Loucy (cell line): ENCODE measurements at regions not wholly inside any gene's neighbourhood (a gene's known extent, or its start where the extent isn't known, plus 50 kb on each side); places are given as distances from the start of the nearest gene placed in this dataset.

Experiments
- H2AFZ ChIP-seq: fragments of 200-600 bp; sonication (generic); 2 replicates; pipeline ENCODE4 v1.6.0; 2016; ENCODE audit warnings: antibody characterized with exemption, mild to moderate bottlenecking, low read length, moderate library complexity
- H3F3A ChIP-seq: fragments of 200-600 bp; 2 replicates; pipeline ENCODE4 v1.6.0; 2016; ENCODE audit warnings: antibody characterized with exemption, low read depth, mild to moderate bottlenecking
- H3K27me3 ChIP-seq: fragments of 200-600 bp; sonication (generic); 2 replicates; pipeline ENCODE4 v1.6.1; 2014; ENCODE audit warnings: low read length, mild to moderate bottlenecking; ENCODE audit not compliant: insufficient read depth, poor library complexity, severe bottlenecking
- H3K36me3 ChIP-seq: fragments of 200-600 bp; sonication (generic); 2 replicates; pipeline ENCODE4 v1.6.1; 2016; ENCODE audit warnings: low read length; ENCODE audit not compliant: insufficient read depth
- H3K4me1 ChIP-seq: fragments of 200-600 bp; sonication (generic); 2 replicates; pipeline ENCODE4 v1.5.1; 2014; ENCODE audit warnings: low read length, mild to moderate bottlenecking; ENCODE audit not compliant: insufficient read depth, poor library complexity, severe bottlenecking
- H3K4me2 ChIP-seq: fragments of 200-600 bp; sonication (generic); 2 replicates; pipeline ENCODE4 v1.6.0; 2014; ENCODE audit warnings: antibody characterized with exemption, low read length, low read depth, mild to moderate bottlenecking; ENCODE audit not compliant: poor library complexity, severe bottlenecking
- H3K4me3 ChIP-seq: fragments of 200-600 bp; sonication (generic); 2 replicates; pipeline ENCODE4 v1.5.1; 2014; ENCODE audit warnings: low read length, mild to moderate bottlenecking, mixed read lengths; ENCODE audit not compliant: poor library complexity, severe bottlenecking
- H3K79me2 ChIP-seq: fragments of 200-600 bp; sonication (generic); 2 replicates; pipeline ENCODE4 v1.6.1; 2014; ENCODE audit warnings: low read length; ENCODE audit not compliant: insufficient read depth
- H3K9ac ChIP-seq: fragments of 200-600 bp; sonication (generic); 2 replicates; pipeline ENCODE4 v1.6.0; 2014; ENCODE audit warnings: mild to moderate bottlenecking, low read depth, low read length, moderate library complexity; ENCODE audit not compliant: poor library complexity, severe bottlenecking
- H3K9me2 ChIP-seq: fragments of 200-600 bp; sonication (generic); replicated peaks from 2 replicates; pipeline ENCODE4 v1.6.1; 2016; ENCODE audit warnings: low read depth, low read length, mixed read lengths
- H3K9me3 ChIP-seq: fragments of 200-600 bp; sonication (generic); 2 replicates; pipeline ENCODE4 v1.6.1; 2014; ENCODE audit warnings: mild to moderate bottlenecking, antibody characterized with exemption, low read length, low read depth; ENCODE audit not compliant: insufficient read depth
- H4K20me1 ChIP-seq: fragments of 200-600 bp; sonication (generic); 2 replicates; pipeline ENCODE4 v1.6.0; 2014; ENCODE audit warnings: antibody characterized with exemption, low read length, mild to moderate bottlenecking; ENCODE audit not compliant: insufficient read depth, poor library complexity, severe bottlenecking
- EZH2phosphoT487 ChIP-seq: fragments of 200-600 bp; IDR thresholded peaks from 2 replicates; pipeline ENCODE4 v1.6.1; 2018; ENCODE audit warnings: antibody characterized with exemption, mild to moderate bottlenecking, moderate library complexity, borderline replicate concordance
- TF ChIP-seq, protein P1 (sequence below): fragments of 200-600 bp; sonication (generic); conservative IDR thresholded peaks from 2 replicates; pipeline ENCODE4 v1.5.1; 2014; ENCODE audit warnings: mild to moderate bottlenecking, antibody characterized with exemption, low read length

DNA sequence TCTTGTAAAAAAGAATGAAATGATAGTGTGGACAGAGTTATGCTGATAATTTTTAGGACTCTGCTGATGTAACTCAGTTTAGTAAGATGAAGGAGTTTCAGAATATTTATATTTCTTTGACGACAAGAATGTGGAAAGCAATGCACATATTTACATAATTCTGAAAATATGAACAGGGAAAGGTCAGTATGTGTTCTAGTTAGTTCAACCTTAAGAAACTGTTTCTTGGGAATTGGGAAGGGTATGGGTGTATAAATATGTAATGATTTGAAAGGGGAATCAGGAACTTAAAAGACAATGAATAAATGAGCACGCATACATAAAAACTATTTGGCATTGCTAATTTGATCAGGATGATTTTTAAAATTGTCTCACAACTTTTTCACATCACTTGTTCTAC lies 1226.1 kb downstream of the SI start:
- Histone ChIP-seq H3K9me3 (0 out of 2 replicates have a peak, but pooled peaks cover 4% of the 10 kb centered on the region), H3K4me2 (no peak overlapping the region), H3K27me3 (no peaks in the 10 kb centered on the region), H3K4me3 (no peak overlapping the region), H3F3A (no peaks in the 10 kb centered on the region), H3K79me2 (no peaks in the 10 kb centered on the region), H3K9ac (no peak overlapping the region), H4K20me1 (no peaks in the 10 kb centered on the region), H3K9me2 (no peaks in the 10 kb centered on the region), H2AFZ (no peak overlapping the region), H3K36me3 (no peaks in the 10 kb centered on the region), H3K4me1 (no peaks in the 10 kb centered on the region)
- no peak for TF ChIP-seq EZH2phosphoT487
- TF ChIP-seq, protein P1, sequence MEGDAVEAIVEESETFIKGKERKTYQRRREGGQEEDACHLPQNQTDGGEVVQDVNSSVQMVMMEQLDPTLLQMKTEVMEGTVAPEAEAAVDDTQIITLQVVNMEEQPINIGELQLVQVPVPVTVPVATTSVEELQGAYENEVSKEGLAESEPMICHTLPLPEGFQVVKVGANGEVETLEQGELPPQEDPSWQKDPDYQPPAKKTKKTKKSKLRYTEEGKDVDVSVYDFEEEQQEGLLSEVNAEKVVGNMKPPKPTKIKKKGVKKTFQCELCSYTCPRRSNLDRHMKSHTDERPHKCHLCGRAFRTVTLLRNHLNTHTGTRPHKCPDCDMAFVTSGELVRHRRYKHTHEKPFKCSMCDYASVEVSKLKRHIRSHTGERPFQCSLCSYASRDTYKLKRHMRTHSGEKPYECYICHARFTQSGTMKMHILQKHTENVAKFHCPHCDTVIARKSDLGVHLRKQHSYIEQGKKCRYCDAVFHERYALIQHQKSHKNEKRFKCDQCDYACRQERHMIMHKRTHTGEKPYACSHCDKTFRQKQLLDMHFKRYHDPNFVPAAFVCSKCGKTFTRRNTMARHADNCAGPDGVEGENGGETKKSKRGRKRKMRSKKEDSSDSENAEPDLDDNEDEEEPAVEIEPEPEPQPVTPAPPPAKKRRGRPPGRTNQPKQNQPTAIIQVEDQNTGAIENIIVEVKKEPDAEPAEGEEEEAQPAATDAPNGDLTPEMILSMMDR, result no peak

DNA sequence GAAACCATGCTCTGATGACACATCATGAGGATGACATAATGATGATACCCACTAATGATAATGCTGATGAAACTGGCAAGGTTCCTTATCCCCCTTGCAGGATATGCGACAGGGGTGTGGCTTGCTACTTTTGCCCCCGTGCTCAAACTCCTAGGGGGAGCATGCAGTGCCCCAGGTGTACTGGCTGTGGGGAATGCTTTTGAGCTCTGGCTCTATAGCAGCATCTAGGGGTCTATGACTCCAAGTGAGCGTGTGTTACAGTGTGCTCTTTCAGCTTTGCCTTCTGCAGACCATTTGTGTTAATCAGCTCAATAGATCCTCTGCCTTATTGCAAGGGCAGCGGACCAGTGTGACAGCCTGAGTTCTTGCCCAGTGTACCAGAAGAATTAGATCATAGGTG lies 1239.5 kb downstream of the SI start:
- Histone ChIP-seq H3K4me2 (no peak overlapping the region), H3K4me1 (no peaks in the 10 kb centered on the region), H3K9me2 (no peaks in the 10 kb centered on the region), H3K9ac (no peak overlapping the region), H3K27me3 (no peaks in the 10 kb centered on the region), H3K4me3 (no peak overlapping the region), H2AFZ (no peak overlapping the region), H3F3A (no peaks in the 10 kb centered on the region), H3K9me3 (no peaks in the 10 kb centered on the region), H3K79me2 (no peaks in the 10 kb centered on the region), H4K20me1 (no peaks in the 10 kb centered on the region), H3K36me3 (no peaks in the 10 kb centered on the region)
- no peak for TF ChIP-seq EZH2phosphoT487
- TF ChIP-seq, protein P1, result no peak

DNA sequence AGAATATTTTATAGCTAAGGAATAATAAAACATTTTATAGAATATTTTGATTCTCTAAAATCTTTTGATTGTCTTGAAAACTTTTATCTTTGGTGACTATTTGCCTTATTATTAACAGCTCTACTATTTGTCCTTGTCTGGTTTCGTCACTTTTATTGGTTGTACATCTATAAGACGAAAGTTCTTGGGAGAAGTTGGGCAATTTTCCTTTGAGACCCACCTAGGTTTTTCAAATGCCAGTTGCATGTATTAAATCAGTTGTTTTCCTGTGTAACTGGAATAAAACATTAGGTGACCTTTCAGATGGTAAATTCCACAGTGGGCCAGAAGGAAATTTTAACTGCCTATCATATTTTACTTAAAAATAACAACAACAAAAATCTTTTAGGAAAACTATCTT lies 1245.7 kb downstream of the SI start:
- H3K9ac ChIP-seq, result no peak overlapping the region
- TF ChIP-seq, protein P1, result no peak
- TF ChIP-seq EZH2phosphoT487, result no peak
- H4K20me1 ChIP-seq, result no peaks in the 10 kb centered on the region
- H3K9me3 ChIP-seq, result no peaks in the 10 kb centered on the region
- no peak overlapping the region for H3K4me3 ChIP-seq
- no peaks in the 10 kb centered on the region for H3K4me1 ChIP-seq
- H3K36me3 ChIP-seq, result no peaks in the 10 kb centered on the region
- no peaks in the 10 kb centered on the region for H3K79me2 ChIP-seq
- H2AFZ ChIP-seq, result no peak overlapping the region
- no peaks in the 10 kb centered on the region for H3K9me2 ChIP-seq
- H3F3A ChIP-seq, result no peaks in the 10 kb centered on the region
- H3K27me3 ChIP-seq, result no peaks in the 10 kb centered on the region
- no peak overlapping the region for H3K4me2 ChIP-seq
